Stomach (tissue), 4 donors: ENCODE measurements at regions not wholly inside any gene's neighbourhood (a gene's known extent, or its start where the extent isn't known, plus 50 kb on each side); places are given as distances from the start of the nearest gene placed in this dataset.

ENCODE experiments used
- CTCF ChIP-seq, 7 experiments: fragments of 450-650 bp in 4 of 7; fragments of 200-600 bp in 3 of 7; sonication (generic) in 3 of 7; IDR thresholded peaks; one replicate each; pipeline ENCODE4 v1.5.1; 2016 to 2019; ENCODE audit warnings: antibody characterized with exemption in 7 of 7, control low read depth in 2 of 7, mild to moderate bottlenecking in 1 of 7
- EP300 ChIP-seq: sonication (generic); formaldehyde crosslinking; IDR thresholded peaks from one replicate; pipeline ENCODE4 v1.6.1; 2017; ENCODE audit warnings: antibody characterized with exemption
- POLR2A ChIP-seq, 4 donors: fragments of 450-650 bp; IDR thresholded peaks; one replicate each; pipeline ENCODE4 v1.6.1; 2016; ENCODE audit warnings: antibody characterized with exemption in 4 of 4, control low read depth in 2 of 4, mild to moderate bottlenecking in 1 of 4, moderate library complexity in 1 of 4

- no peak for TF ChIP-seq CTCF (IDR thresholded peaks at IDR 0.05)
- TF ChIP-seq POLR2A (IDR thresholded peaks at IDR 0.05) = no peak
- no peak for TF ChIP-seq EP300
Measured at GRCh38 chr1:30422251-30422650, 301.1 kb downstream of the MATN1 start.
